Renal cortical epithelial cell (primary cell): ENCODE measurements at regions not wholly inside any gene's neighbourhood (a gene's known extent, or its start where the extent isn't known, plus 50 kb on each side); places are given as distances from the start of the nearest gene placed in this dataset.
"Not testable (repeated sequence)": the region's sequence is repeated elsewhere in the genome, so short reads cannot be mapped to it uniquely, and the experiment has no call there.

Source experiments
- DNase-seq: peaks from one replicate; pipeline ENCODE4 v3.0.0-alpha.2; 2011; ENCODE audit warnings: low read depth

GRCh38 chr16:85202631-85203461 is 90.6 kb upstream of the CIBAR2 start:
- no peak for DNase-seq

GRCh38 chr16:85203462-85203813 is 91.2 kb upstream of the CIBAR2 start:
- DNase-seq, result no peak

GRCh38 chr16:85204242-85205010 is 92.2 kb upstream of the CIBAR2 start:
- DNase-seq, result no peak

GRCh38 chr16:85205257-85205656 is 93.0 kb upstream of the CIBAR2 start:
- DNase-seq, result not testable (repeated sequence)

GRCh38 chr16:85205747-85206471 is 93.6 kb upstream of the CIBAR2 start:
- DNase-seq, result no peak

GRCh38 chr16:85206472-85207356 is 94.4 kb upstream of the CIBAR2 start:
- DNase-seq, result no peak

- DNase-seq, result no peak
Measured at GRCh38 chr16:85207357-85207921, 95.2 kb upstream of the CIBAR2 start.

- DNase-seq, result no peak
Measured at GRCh38 chr16:85208181-85208580, 95.9 kb upstream of the CIBAR2 start.

GRCh38 chr16:85208643-85209520 is 96.6 kb upstream of the CIBAR2 start:
- no peak for DNase-seq

- DNase-seq, result peak; percentile 22
Measured at GRCh38 chr16:85209526-85210121, 97.4 kb upstream of the CIBAR2 start.

GRCh38 chr16:85210423-85211169 is 98.3 kb upstream of the CIBAR2 start:
- DNase-seq, result peak; percentile 75

- peak; percentile 68 for DNase-seq
Measured at GRCh38 chr16:85211271-85211801, 99.1 kb upstream of the CIBAR2 start.

GRCh38 chr16:85213926-85214675 is 101.8 kb upstream of the CIBAR2 start:
- DNase-seq, result no peak

GRCh38 chr16:85215478-85216118 is 103.3 kb upstream of the CIBAR2 start:
- no peak for DNase-seq

- no peak for DNase-seq
Measured at GRCh38 chr16:85216522-85217375, 104.5 kb upstream of the CIBAR2 start.

- peak; percentile 23 for DNase-seq
Measured at GRCh38 chr16:85220125-85220839, 108.0 kb upstream of the CIBAR2 start.
